IMR-90 (cell line): ENCODE measurements at regions not wholly inside any gene's neighbourhood (a gene's known extent, or its start where the extent isn't known, plus 50 kb on each side); places are given as distances from the start of the nearest gene placed in this dataset.

Source experiments
- ATAC-seq: fragments of 200-7000 bp; cut with Tn5 transposase; 2 replicates; pipeline ENCODE4 v1.9.1; 2020; ENCODE audit warnings: low read depth, mild to moderate bottlenecking, moderate library complexity
- BruUV-seq: library from RNA; stranded (reverse); fragments of 400-500 nt; replicated peaks from 2 replicates; lab custom pipeline; 2021; lab: Mats Ljungman, UMichigan
- CTCF ChIA-PET: fragments of 300-600 bp; formaldehyde crosslinking; extraction: SDS; loops from one replicate; lab custom pipeline; 2021; ENCODE audit warnings: antibody characterized with exemption; lab: Yijun Ruan, JAX
- POLR2A ChIA-PET: fragments of 300-600 bp; sonication (Branson Sonifier 250); formaldehyde crosslinking; loops from one replicate; lab custom pipeline; 2022; ENCODE audit warnings: antibody characterized with exemption; ENCODE audit not compliant: unreplicated experiment; lab: Charles Lee
- DNase-seq: peaks from one replicate; pipeline ENCODE4 v3.0.0; 2013
- H2AFZ ChIP-seq: replicated peaks from 2 replicates; pipeline ENCODE3; 2013; ENCODE audit warnings: low read length, mild to moderate bottlenecking; ENCODE audit not compliant: poor library complexity
- H2AK5ac ChIP-seq: 2 replicates; pipeline ENCODE4 v1.6.1; 2013; ENCODE audit warnings: low read depth, low read length, inconsistent platforms
- H2AK9ac ChIP-seq: replicated peaks from 2 replicates; pipeline ENCODE3; 2013; ENCODE audit warnings: mild to moderate bottlenecking, low read depth, low read length, moderate library complexity; ENCODE audit not compliant: poor library complexity
- H2BK120ac ChIP-seq: 2 replicates; pipeline ENCODE4 v1.6.1; 2013; ENCODE audit warnings: low read depth, low read length, inconsistent platforms
- H2BK15ac ChIP-seq: 3 replicates; pipeline ENCODE4 v1.6.1; 2013; ENCODE audit warnings: low read depth, low read length, inconsistent platforms
- H2BK20ac ChIP-seq: 2 replicates; pipeline ENCODE4 v1.6.1; 2013; ENCODE audit warnings: low read depth, mild to moderate bottlenecking, inconsistent platforms, low read length, moderate library complexity
- H2BK5ac ChIP-seq: 2 replicates; pipeline ENCODE4 v1.6.1; 2013; ENCODE audit warnings: mild to moderate bottlenecking, low read depth, low read length, inconsistent platforms; ENCODE audit not compliant: poor library complexity, severe bottlenecking
- H3K14ac ChIP-seq: replicated peaks from 2 replicates; pipeline ENCODE4 v1.6.1; 2013; ENCODE audit warnings: low read depth, low read length, inconsistent platforms
- H3K18ac ChIP-seq: 2 replicates; pipeline ENCODE4 v1.6.1; 2013; ENCODE audit warnings: low read depth, low read length, control low read depth
- H3K23ac ChIP-seq: 2 replicates; pipeline ENCODE4 v1.6.1; 2013; ENCODE audit warnings: low read depth, low read length, inconsistent platforms
- H3K27ac ChIP-seq: 2 replicates; pipeline ENCODE4 v1.5.1; 2013; ENCODE audit warnings: mild to moderate bottlenecking, control low read depth, low read length; ENCODE audit not compliant: insufficient read depth
- H3K27me3 ChIP-seq: 2 replicates; pipeline ENCODE4 v1.6.1; 2013; ENCODE audit warnings: low read length; ENCODE audit not compliant: control insufficient read depth, insufficient read depth
- H3K36me3 ChIP-seq: 2 replicates; pipeline ENCODE4 v1.6.1; 2013; ENCODE audit warnings: low read length, mixed read lengths; ENCODE audit not compliant: control insufficient read depth, insufficient read depth
- H3K4ac ChIP-seq: 2 replicates; pipeline ENCODE4 v1.6.1; 2013; ENCODE audit warnings: low read depth, low read length, inconsistent platforms
- H3K4me1 ChIP-seq: 2 replicates; pipeline ENCODE4 v1.6.1; 2013; ENCODE audit warnings: low read length, mixed read lengths; ENCODE audit not compliant: control insufficient read depth, insufficient read depth
- H3K4me2 ChIP-seq: 2 replicates; pipeline ENCODE4 v1.6.1; 2013; ENCODE audit warnings: low read depth, mild to moderate bottlenecking, control low read depth, low read length, moderate library complexity
- H3K4me3 ChIP-seq: 2 replicates; pipeline ENCODE4 v1.5.1; 2013; ENCODE audit warnings: low read depth, mild to moderate bottlenecking, control low read depth, low read length, moderate library complexity; ENCODE audit not compliant: insufficient read depth
- H3K56ac ChIP-seq: 2 replicates; pipeline ENCODE4 v1.6.1; 2013; ENCODE audit warnings: low read length, inconsistent platforms; ENCODE audit not compliant: insufficient read depth; ENCODE audit errors: extremely low read depth
- H3K79me1 ChIP-seq, 2 experiments: 2 replicates each; pipeline ENCODE4 v1.6.1; 2013; ENCODE audit warnings: low read length in 2 of 2, inconsistent platforms in 1 of 2, low read depth in 1 of 2
- H3K9ac ChIP-seq: 2 replicates; pipeline ENCODE4 v1.6.1; 2013; ENCODE audit warnings: low read depth, low read length, control low read depth
- H3K9me1 ChIP-seq: 2 replicates; pipeline ENCODE4 v1.6.1; 2013; ENCODE audit warnings: low read length, inconsistent platforms; ENCODE audit not compliant: insufficient read depth
- H3K9me3 ChIP-seq: 2 replicates; pipeline ENCODE4 v1.6.1; 2013; ENCODE audit warnings: low read length; ENCODE audit not compliant: control insufficient read depth, insufficient read depth
- H4K20me1 ChIP-seq: 2 replicates; pipeline ENCODE4 v1.6.1; 2013; ENCODE audit warnings: low read length, inconsistent platforms; ENCODE audit not compliant: insufficient read depth
- H4K5ac ChIP-seq: 2 replicates; pipeline ENCODE4 v1.6.1; 2013; ENCODE audit warnings: mild to moderate bottlenecking, low read depth, low read length, control low read depth
- H4K8ac ChIP-seq, 2 experiments: 2 replicates each; pipeline ENCODE4 v1.6.1; 2013; ENCODE audit warnings: low read depth in 2 of 2, low read length in 2 of 2, control low read depth in 1 of 2, inconsistent platforms in 1 of 2
- H4K91ac ChIP-seq: 2 replicates; pipeline ENCODE4 v1.6.1; 2013; ENCODE audit warnings: low read depth, low read length, inconsistent platforms; ENCODE audit not compliant: insufficient read depth
- BHLHE40 ChIP-seq: fragments of 150-350 bp; IDR thresholded peaks from 2 replicates; pipeline ENCODE4 v1.6.1; 2016; ENCODE audit warnings: mild to moderate bottlenecking, low read depth, low read length
- CEBPB ChIP-seq: IDR thresholded peaks from 2 replicates; pipeline ENCODE4 v1.6.1; 2012; ENCODE audit warnings: low read depth, low read length, improper control_type of control experiment
- CHD1 ChIP-seq: IDR thresholded peaks from 2 replicates; pipeline ENCODE4 v1.6.1; 2012; ENCODE audit warnings: low read depth, low read length, improper control_type of control experiment
- CTCF ChIP-seq: conservative IDR thresholded peaks from 2 replicates; pipeline ENCODE4 v1.5.1; 2012; ENCODE audit warnings: mild to moderate bottlenecking, low read depth, low read length, improper control_type of control experiment
- ELK1 ChIP-seq: fragments of 150-350 bp; IDR thresholded peaks from 2 replicates; pipeline ENCODE4 v1.6.1; 2016; ENCODE audit warnings: low read depth, mild to moderate bottlenecking, low read length, moderate library complexity, borderline replicate concordance
- FOS ChIP-seq: fragments of 150-350 bp; IDR thresholded peaks from 2 replicates; pipeline ENCODE4 v1.6.1; 2016; ENCODE audit warnings: low read depth, low read length
- MAFK ChIP-seq: IDR thresholded peaks from 2 replicates; pipeline ENCODE4 v1.6.1; 2012; ENCODE audit warnings: low read depth, low read length, improper control_type of control experiment
- MAZ ChIP-seq: IDR thresholded peaks from 2 replicates; pipeline ENCODE4 v1.6.1; 2012; ENCODE audit warnings: low read depth, mild to moderate bottlenecking, low read length, improper control_type of control experiment, moderate library complexity, borderline replicate concordance
- MXI1 ChIP-seq: IDR thresholded peaks from 2 replicates; pipeline ENCODE4 v1.6.1; 2012; ENCODE audit warnings: low read depth, mild to moderate bottlenecking, low read length, moderate library complexity, borderline replicate concordance
- NFE2L2 ChIP-seq: fragments of 150-350 bp; IDR thresholded peaks from 2 replicates; pipeline ENCODE4 v1.6.1; 2016; ENCODE audit warnings: low read depth, mild to moderate bottlenecking, low read length
- POLR2A ChIP-seq: IDR thresholded peaks from 2 replicates; pipeline ENCODE4 v1.6.1; 2012; ENCODE audit warnings: mild to moderate bottlenecking, low read depth, low read length
- RAD21 ChIP-seq: IDR thresholded peaks from 2 replicates; pipeline ENCODE4 v1.6.1; 2012; ENCODE audit warnings: low read length, improper control_type of control experiment
- RCOR1 ChIP-seq: IDR thresholded peaks from 2 replicates; pipeline ENCODE4 v1.6.1; 2012; ENCODE audit warnings: mild to moderate bottlenecking, low read length, improper control_type of control experiment; ENCODE audit not compliant: insufficient replicate concordance
- RFX5 ChIP-seq: IDR thresholded peaks from 2 replicates; pipeline ENCODE4 v1.8.0; 2012; ENCODE audit warnings: low read depth, mild to moderate bottlenecking, low read length, moderate library complexity
- SMC3 ChIP-seq: fragments of 150-350 bp; IDR thresholded peaks from 2 replicates; pipeline ENCODE4 v1.6.1; 2016; ENCODE audit warnings: low read depth, mild to moderate bottlenecking, antibody characterized with exemption, low read length, moderate library complexity
- USF2 ChIP-seq: fragments of 150-350 bp; IDR thresholded peaks from 2 replicates; pipeline ENCODE4 v1.6.1; 2017; ENCODE audit warnings: mild to moderate bottlenecking, antibody characterized with exemption, low read length, low read depth
- WGBS, 2 experiments: methylation state at CpG; one replicate each; pipeline versions ENCODE4 v1.1.5 to v1.1.7; 2013; ENCODE audit warnings: missing lambda C conversion rate in 2 of 2; ENCODE audit not compliant: insufficient read length in 1 of 2; ENCODE audit errors: extremely low coverage in 2 of 2; 5-methylcytosine and 5-hydroxymethylcytosine counted together
- dilution Hi-C: fragments of 300-500 bp; cut with HindIII; formaldehyde crosslinking; loops from one replicate; pipeline ENCODE4 v1.14.3; 2018; ENCODE audit warnings: low sequenced_read_pairs; ENCODE audit not compliant: unreplicated experiment
- in situ Hi-C: fragments of 300-500 bp; cut with MboI; formaldehyde crosslinking; loops from 3 replicates; pipeline ENCODE4 v1.14.3; 2019; ENCODE audit warnings: low sequenced_read_pairs, inconsistent platforms, mixed read lengths
- intact Hi-C: fragments of 100-400 bp; cut with micrococcal nuclease; formaldehyde crosslinking; loops from 2 replicates; pipeline ENCODE4 v1.10.0; 2022

GRCh38 chr1:168892931-168893330 is 163.9 kb upstream of the DPT start:
- Histone ChIP-seq H3K27ac (no peak overlapping the region), H3K4me2 (no peak overlapping the region)
- dilution Hi-C loops = no loop called here

More at GRCh38 chr1:168892931-168893330, 163.9 kb upstream of the DPT start:
- H3K79me1 ChIP-seq = no peaks in the 10 kb centered on the region
- no peak overlapping the region for H2BK15ac ChIP-seq
- no peak overlapping the region for H2AK5ac ChIP-seq
- no peak overlapping the region for H2BK5ac ChIP-seq
- H4K5ac ChIP-seq = no peak overlapping the region
- CTCF ChIA-PET = no interaction called here
- TF ChIP-seq BHLHE40 (no peak), POLR2A (no peak), MAZ (no peak), ELK1 (no peak), MXI1 (no peak), CHD1 (no peak), FOS (no peak), NFE2L2 (no peak), USF2 (no peak), RFX5 (no peak), CEBPB (no peak), RAD21 (no peak), RCOR1 (no peak), CTCF (no peak), MAFK (no peak), SMC3 (no peak)
- no peak overlapping the region for H3K56ac ChIP-seq
- H3K27me3 ChIP-seq = no peaks in the 10 kb centered on the region
- H3K36me3 ChIP-seq = no peaks in the 10 kb centered on the region
- no peak overlapping the region for H3K14ac ChIP-seq
- DNase-seq (no peak), ATAC-seq (no peak)
- H2BK120ac ChIP-seq = no peak overlapping the region
- H4K91ac ChIP-seq = no peak overlapping the region
- no peak overlapping the region for H3K23ac ChIP-seq
- no peak overlapping the region for H2AK9ac ChIP-seq
- no peak overlapping the region for H4K8ac ChIP-seq
- H2AFZ ChIP-seq = no peak overlapping the region
- H3K9me1 ChIP-seq = no peaks in the 10 kb centered on the region
- BruUV-seq = no TSS peak
- WGBS, 2 experiments = 17% methylated on average over 1 of the region's 3 CpGs; no CpG with 5 or more reads in 1 of the 2 experiments
- H3K18ac ChIP-seq = no peak overlapping the region
- POLR2A ChIA-PET = no interaction called here
- H3K9ac ChIP-seq = no peak overlapping the region
- no peak overlapping the region for H3K4me3 ChIP-seq
- H2BK20ac ChIP-seq = no peak overlapping the region
- in situ Hi-C loops = no loop called here
- no peaks in the 10 kb centered on the region for H3K9me3 ChIP-seq
- no peaks in the 10 kb centered on the region for H4K20me1 ChIP-seq
- intact Hi-C loops = no loop called here
- no peaks in the 10 kb centered on the region for H3K4me1 ChIP-seq
- H3K4ac ChIP-seq = no peak overlapping the region
